HG02610 (cell line): ENCODE measurements at regions not wholly inside any gene's neighbourhood (a gene's known extent, or its start where the extent isn't known, plus 50 kb on each side); places are given as distances from the start of the nearest gene placed in this dataset.
"Not testable (repeated sequence)": the region's sequence is repeated elsewhere in the genome, so short reads cannot be mapped to it uniquely, and the experiment has no call there.

Experiments
- ATAC-seq: cut with Tn5 transposase; IDR thresholded peaks from one replicate; pipeline ENCODE4 v1.9.1; 2021; ENCODE audit warnings: mild to moderate bottlenecking, moderate library complexity; ENCODE audit not compliant: unreplicated experiment

- no peak for ATAC-seq
These were observed 354.4 kb upstream of the FLRT2 start for GRCh38 chr14:85175556-85175955.

GRCh38 chr14:85178864-85179263 lies 351.1 kb upstream of the FLRT2 start:
- no peak for ATAC-seq

GRCh38 chr14:85180876-85181275 lies 349.1 kb upstream of the FLRT2 start:
- ATAC-seq = no peak

GRCh38 chr14:85182282-85182681 lies 347.7 kb upstream of the FLRT2 start:
- no peak for ATAC-seq

- no peak for ATAC-seq
These were observed 343.9 kb upstream of the FLRT2 start for GRCh38 chr14:85186082-85186481.

GRCh38 chr14:85187521-85187920 lies 342.4 kb upstream of the FLRT2 start:
- ATAC-seq = no peak

- no peak for ATAC-seq
These were observed 341.1 kb upstream of the FLRT2 start for GRCh38 chr14:85188836-85189235.

GRCh38 chr14:85189253-85189652 lies 340.7 kb upstream of the FLRT2 start:
- not testable (repeated sequence) for ATAC-seq

- ATAC-seq = no peak
These were observed 339.7 kb upstream of the FLRT2 start for GRCh38 chr14:85190251-85190650.

- ATAC-seq = no peak
These were observed 338.0 kb upstream of the FLRT2 start for GRCh38 chr14:85191986-85192385.

- ATAC-seq = no peak
These were observed 334.0 kb upstream of the FLRT2 start for GRCh38 chr14:85195872-85196477.

GRCh38 chr14:85198001-85198400 lies 331.9 kb upstream of the FLRT2 start:
- no peak for ATAC-seq

GRCh38 chr14:85205875-85206274 lies 324.1 kb upstream of the FLRT2 start:
- no peak for ATAC-seq

- no peak for ATAC-seq
These were observed 315.5 kb upstream of the FLRT2 start for GRCh38 chr14:85214471-85214870.

- no peak for ATAC-seq
These were observed 312.5 kb upstream of the FLRT2 start for GRCh38 chr14:85217412-85217811.

- no peak for ATAC-seq
These were observed 311.0 kb upstream of the FLRT2 start for GRCh38 chr14:85218982-85219381.

- ATAC-seq = no peak
These were observed 308.1 kb upstream of the FLRT2 start for GRCh38 chr14:85221832-85222231.

- no peak for ATAC-seq
These were observed 307.6 kb upstream of the FLRT2 start for GRCh38 chr14:85222341-85222740.

- ATAC-seq = no peak
These were observed 306.3 kb upstream of the FLRT2 start for GRCh38 chr14:85223667-85224066.

- no peak for ATAC-seq
These were observed 305.7 kb upstream of the FLRT2 start for GRCh38 chr14:85224241-85224640.

GRCh38 chr14:85233756-85234155 lies 296.2 kb upstream of the FLRT2 start:
- ATAC-seq = no peak

- ATAC-seq = no peak
These were observed 295.6 kb upstream of the FLRT2 start for GRCh38 chr14:85234156-85235025.
